Endothelial cell of umbilical vein (primary cell): ENCODE measurements at regions not wholly inside any gene's neighbourhood (a gene's known extent, or its start where the extent isn't known, plus 50 kb on each side); places are given as distances from the start of the nearest gene placed in this dataset.
A peak's percentile ranks its signal among the peaks of the same experiment; 100 is the strongest.

Source experiments
- BruUV-seq: library from RNA; stranded (reverse); fragments of 400-500 nt; replicated peaks from 2 replicates; lab custom pipeline; 2021; lab: Mats Ljungman, UMichigan
- CTCF ChIA-PET: fragments of 300-600, 350-600 bp; sonication (Branson Sonifier 250); formaldehyde crosslinking; loops from one replicate; lab custom pipeline; 2021; ENCODE audit warnings: antibody characterized with exemption, inconsistent platforms; lab: Charles Lee
- POLR2A ChIA-PET: fragments of 300-600, 350-600 bp; sonication (Branson Sonifier 250); formaldehyde crosslinking; loops from one replicate; lab custom pipeline; 2021; ENCODE audit warnings: antibody characterized with exemption, inconsistent platforms; lab: Charles Lee
- DNase-seq: peaks from one replicate; pipeline ENCODE4 v3.0.0-alpha.2; 2011; ENCODE audit warnings: low read depth, low spot score
- FAIRE-seq: peaks from 2 replicates; lab custom pipeline; 2011; peaks lifted over from hg19 to GRCh38; lab: Jason Lieb, UNC
- H2AFZ ChIP-seq: 2 replicates; pipeline ENCODE4 v1.6.0; 2012; ENCODE audit warnings: low read depth, low read length, control low read depth, inconsistent platforms
- H3K27ac ChIP-seq: 2 replicates; pipeline ENCODE4 v1.5.1; 2011; ENCODE audit warnings: low read depth, mild to moderate bottlenecking, control low read depth, low read length, moderate library complexity; ENCODE audit not compliant: insufficient read depth
- H3K27me3 ChIP-seq, 2 experiments: 2 replicates each; pipeline versions ENCODE4 v1.6.0 to v1.6.1; 2011; ENCODE audit warnings: low read length in 2 of 2, mixed read lengths in 1 of 2; ENCODE audit not compliant: control insufficient read depth in 2 of 2, insufficient read depth in 2 of 2
- H3K36me3 ChIP-seq, 2 experiments: 2 replicates in 1 of 2; 3 replicates in 1 of 2; pipeline ENCODE4 v1.5.1; 2011; ENCODE audit warnings: low read length in 2 of 2, mild to moderate bottlenecking in 1 of 2, moderate library complexity in 1 of 2; ENCODE audit not compliant: control insufficient read depth in 2 of 2, insufficient read depth in 2 of 2; ENCODE audit errors: extremely low read depth in 1 of 2
- H3K4me1 ChIP-seq: 3 replicates; pipeline ENCODE4 v1.5.1; 2011; ENCODE audit warnings: mild to moderate bottlenecking, low read length; ENCODE audit not compliant: control insufficient read depth, insufficient read depth; ENCODE audit errors: extremely low read depth
- H3K4me2 ChIP-seq: 2 replicates; pipeline ENCODE4 v1.6.1; 2011; ENCODE audit warnings: low read length, control low read depth, mixed read lengths; ENCODE audit not compliant: insufficient read depth
- H3K4me3 ChIP-seq, 3 experiments: fragments of 200-600 bp in 1 of 3; sonication (generic), shearing (Covaris generic) in 1 of 3; replicated peaks in 1 of 3; 2 replicates each; pipeline ENCODE4 v1.5.1; 2011 to 2016; ENCODE audit warnings: control low read depth in 3 of 3, low read length in 3 of 3, mild to moderate bottlenecking in 2 of 3, inconsistent platforms in 1 of 3, low read depth in 1 of 3, moderate library complexity in 1 of 3; ENCODE audit not compliant: insufficient read depth in 1 of 3
- H3K79me2 ChIP-seq: 2 replicates; pipeline ENCODE4 v1.6.0; 2012; ENCODE audit warnings: low read length, inconsistent platforms; ENCODE audit not compliant: control insufficient read depth, insufficient read depth
- H3K9ac ChIP-seq: replicated peaks from 2 replicates; pipeline ENCODE3; 2011; ENCODE audit warnings: low read length, control low read depth; ENCODE audit not compliant: insufficient read depth; ENCODE audit errors: extremely low read depth
- H3K9me1 ChIP-seq: replicated peaks from 3 replicates; pipeline ENCODE4 v1.6.0; 2011; ENCODE audit warnings: mild to moderate bottlenecking, low read length; ENCODE audit not compliant: control insufficient read depth, insufficient read depth; ENCODE audit errors: extremely low read depth
- H3K9me3 ChIP-seq: replicated peaks from 2 replicates; pipeline ENCODE4 v1.5.1; 2012; ENCODE audit warnings: low read length, inconsistent platforms; ENCODE audit not compliant: control insufficient read depth, insufficient read depth
- H4K20me1 ChIP-seq: replicated peaks from 2 replicates; pipeline ENCODE3; 2011; ENCODE audit warnings: mild to moderate bottlenecking, low read length; ENCODE audit not compliant: control insufficient read depth, insufficient read depth; ENCODE audit errors: extremely low read depth
- EZH2 ChIP-seq: IDR thresholded peaks from 2 replicates; pipeline ENCODE4 v1.6.1; 2012; ENCODE audit warnings: borderline replicate concordance, low read depth, mild to moderate bottlenecking, moderate library complexity, low read length, inconsistent platforms; ENCODE audit not compliant: severe bottlenecking
- FOS ChIP-seq: IDR thresholded peaks from 2 replicates; pipeline ENCODE4 v1.6.1; 2011; ENCODE audit warnings: mild to moderate bottlenecking, low read length, moderate library complexity, borderline replicate concordance; ENCODE audit not compliant: insufficient read depth
- GATA2 ChIP-seq: IDR thresholded peaks from 2 replicates; pipeline ENCODE4 v1.7.0; 2011; ENCODE audit warnings: low read depth, mild to moderate bottlenecking, moderate library complexity, mixed read lengths, low read length; ENCODE audit not compliant: insufficient read length, insufficient read depth
- JUN ChIP-seq: IDR thresholded peaks from 2 replicates; pipeline ENCODE4 v1.6.1; 2011; ENCODE audit warnings: borderline replicate concordance, low read depth; ENCODE audit not compliant: insufficient read length, insufficient read depth
- POLR2A ChIP-seq: IDR thresholded peaks from 2 replicates; pipeline ENCODE4 v1.6.1; 2012; ENCODE audit warnings: low read depth, mild to moderate bottlenecking, control low read depth, low read length
- POLR2AphosphoS5 ChIP-seq: IDR thresholded peaks from 2 replicates; pipeline ENCODE4 v1.6.1; 2012; ENCODE audit warnings: low read depth, mild to moderate bottlenecking, control low read depth, low read length, moderate library complexity; ENCODE audit not compliant: insufficient read depth
- dilution Hi-C: fragments of 300-500 bp; cut with MboI; formaldehyde crosslinking; loops from one replicate; pipeline ENCODE4 v1.15.0; 2019; ENCODE audit warnings: low sequenced_read_pairs; ENCODE audit not compliant: extremely low pct_ligation_motif_present
- intact Hi-C: fragments of 100-400 bp; cut with micrococcal nuclease; formaldehyde crosslinking; loops from one replicate; pipeline ENCODE4 v1.10.0; 2022
- TF ChIP-seq, protein P1 (sequence below): IDR thresholded peaks from 2 replicates; pipeline ENCODE4 v1.6.1; 2011; ENCODE audit not compliant: insufficient read depth, insufficient read length
- TF ChIP-seq, protein P2 (sequence below), 2 donors: IDR thresholded peaks; 1 replicate in 1 of 2; 2 replicates in 1 of 2; pipeline ENCODE4 v1.5.1; 2011; ENCODE audit warnings: low read length in 2 of 2, mild to moderate bottlenecking in 2 of 2, moderate library complexity in 2 of 2, control low read depth in 1 of 2, inconsistent platforms in 1 of 2, low read depth in 1 of 2; ENCODE audit not compliant: insufficient read depth in 1 of 2; ENCODE audit errors: extremely low read depth in 1 of 2

DNA sequence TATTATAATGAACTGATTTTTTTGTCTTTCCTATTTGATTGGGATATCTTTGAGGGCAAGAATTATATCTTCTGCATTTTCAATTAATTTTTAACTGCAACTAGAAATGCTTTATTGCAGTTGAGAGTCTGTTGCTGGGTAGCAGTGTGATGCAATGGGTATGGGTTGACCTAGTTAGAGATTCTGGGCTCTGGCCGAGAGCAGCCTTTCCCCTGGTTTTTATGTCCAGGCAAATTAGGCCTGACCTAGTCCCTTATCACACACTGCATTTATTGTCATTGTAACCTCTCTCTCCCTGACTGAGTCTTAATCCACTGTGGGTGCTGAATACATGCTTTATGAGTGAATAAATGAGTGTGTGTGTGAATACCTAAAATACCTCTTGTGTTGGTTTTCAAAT, 206.4 kb upstream of the PTGFR start:
- DNase-seq: no peak

DNA sequence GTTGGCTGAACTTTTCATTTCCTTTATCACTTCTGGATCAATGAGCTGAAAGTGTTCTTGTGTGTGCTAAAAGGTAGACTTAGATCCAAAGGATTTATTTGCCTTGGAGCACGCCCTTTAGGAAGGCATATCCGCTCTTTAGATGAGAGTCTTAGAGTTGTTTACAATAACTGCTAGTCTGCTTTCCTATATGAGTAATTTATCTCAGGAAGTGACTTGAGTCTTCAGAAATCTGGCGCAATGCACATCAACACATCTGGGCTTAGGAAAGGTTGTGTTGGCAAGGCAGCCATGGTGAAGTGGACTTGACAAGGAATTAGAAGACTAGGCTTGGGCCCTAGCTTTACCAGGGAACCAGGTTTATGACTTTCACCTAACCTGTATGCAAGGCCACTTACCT, 204.1 kb upstream of the PTGFR start:
- peak; percentile 90 for FAIRE-seq
- DNase-seq: peak; percentile 81
- Histone ChIP-seq H4K20me1 (no peaks in the 10 kb centered on the region), H3K4me2 (peak overlapping the region; percentile 48), H3K27me3 (no peaks in the 10 kb centered on the region), H3K4me1 (peaks cover 12% of the 10 kb centered on the region), H3K4me3 (no peak overlapping the region), H3K27ac (peak overlapping the region; percentile 79), H2AFZ (peak overlapping the region; percentile 62), H3K36me3 (no peaks in the 10 kb centered on the region), H3K9me1 (no peaks in the 10 kb centered on the region), H3K9me3 (no peaks in the 10 kb centered on the region), H3K79me2 (no peaks in the 10 kb centered on the region), H3K9ac (no peak overlapping the region)
- CTCF ChIA-PET: interaction anchor here (1.1 to 2.0 kb wide), 2 partner anchors 13 to 47 kb away, joined by 3 to 6 read pairs; no protein-coding TSS in a partner anchor
- intact Hi-C loops: loop anchor here (2.0 kb wide), 1 partner anchor 54 kb away; no protein-coding TSS in a partner anchor
- no TSS peak for BruUV-seq
- TF ChIP-seq FOS: peak; percentile 62
- peak; percentile 80 for TF ChIP-seq POLR2AphosphoS5
- TF ChIP-seq, protein P1, sequence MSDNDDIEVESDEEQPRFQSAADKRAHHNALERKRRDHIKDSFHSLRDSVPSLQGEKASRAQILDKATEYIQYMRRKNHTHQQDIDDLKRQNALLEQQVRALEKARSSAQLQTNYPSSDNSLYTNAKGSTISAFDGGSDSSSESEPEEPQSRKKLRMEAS: no peak
- TF ChIP-seq EZH2: no peak
- TF ChIP-seq, protein P2, sequence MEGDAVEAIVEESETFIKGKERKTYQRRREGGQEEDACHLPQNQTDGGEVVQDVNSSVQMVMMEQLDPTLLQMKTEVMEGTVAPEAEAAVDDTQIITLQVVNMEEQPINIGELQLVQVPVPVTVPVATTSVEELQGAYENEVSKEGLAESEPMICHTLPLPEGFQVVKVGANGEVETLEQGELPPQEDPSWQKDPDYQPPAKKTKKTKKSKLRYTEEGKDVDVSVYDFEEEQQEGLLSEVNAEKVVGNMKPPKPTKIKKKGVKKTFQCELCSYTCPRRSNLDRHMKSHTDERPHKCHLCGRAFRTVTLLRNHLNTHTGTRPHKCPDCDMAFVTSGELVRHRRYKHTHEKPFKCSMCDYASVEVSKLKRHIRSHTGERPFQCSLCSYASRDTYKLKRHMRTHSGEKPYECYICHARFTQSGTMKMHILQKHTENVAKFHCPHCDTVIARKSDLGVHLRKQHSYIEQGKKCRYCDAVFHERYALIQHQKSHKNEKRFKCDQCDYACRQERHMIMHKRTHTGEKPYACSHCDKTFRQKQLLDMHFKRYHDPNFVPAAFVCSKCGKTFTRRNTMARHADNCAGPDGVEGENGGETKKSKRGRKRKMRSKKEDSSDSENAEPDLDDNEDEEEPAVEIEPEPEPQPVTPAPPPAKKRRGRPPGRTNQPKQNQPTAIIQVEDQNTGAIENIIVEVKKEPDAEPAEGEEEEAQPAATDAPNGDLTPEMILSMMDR (IDR thresholded peaks at IDR 0.05; ENCODE audit: extremely low read depth in 1 of 2, insufficient read depth in 1 of 2, low read depth in 1 of 2, low read length in 2 of 2): no peak
- no peak for TF ChIP-seq POLR2A
- TF ChIP-seq GATA2: peak; percentile 21
- TF ChIP-seq JUN: peak; percentile 77
- dilution Hi-C loops: no loop called here
- POLR2A ChIA-PET: no interaction called here

More for the DNA sequence above, 206.4 kb upstream of the PTGFR start:
- no peak for TF ChIP-seq GATA2
- TF ChIP-seq, protein P1: no peak
- no peak for TF ChIP-seq FOS
- TF ChIP-seq POLR2A: no peak
- no peak for TF ChIP-seq JUN
- Histone ChIP-seq H3K79me2 (no peaks in the 10 kb centered on the region), H3K27me3 (peaks cover 0 to 2% of the 10 kb centered on the region in 2 experiments), H3K9me1 (no peaks in the 10 kb centered on the region), H3K4me2 (no peak overlapping the region), H2AFZ (no peak overlapping the region), H3K4me3 (no peak overlapping the region), H3K9ac (no peak overlapping the region), H3K4me1 (peaks cover 12% of the 10 kb centered on the region), H3K9me3 (no peaks in the 10 kb centered on the region), H4K20me1 (no peaks in the 10 kb centered on the region), H3K27ac (no peak overlapping the region), H3K36me3 (no peaks in the 10 kb centered on the region)
- no peak for FAIRE-seq
- BruUV-seq: no TSS peak
- ChIA-PET POLR2A (no interaction called here), CTCF (no interaction called here)
- intact Hi-C loops: no loop called here
- dilution Hi-C loops: no loop called here
